HepG2 (cell line): ENCODE measurements at regions not wholly inside any gene's neighbourhood (a gene's known extent, or its start where the extent isn't known, plus 50 kb on each side); places are given as distances from the start of the nearest gene placed in this dataset.

Experiments
- ATAC-seq: fragments of 200-7000 bp; cut with Tn5 transposase; 3 replicates; pipeline ENCODE4 v1.9.1; 2020; ENCODE audit warnings: mild to moderate bottlenecking, moderate library complexity
- BruUV-seq: library from RNA; stranded (reverse); fragments of 400-500 nt; replicated peaks from 2 replicates; lab custom pipeline; 2021; lab: Mats Ljungman, UMichigan
- CTCF ChIA-PET: fragments of 300-600 bp; formaldehyde crosslinking; extraction: SDS; loops from one replicate; lab custom pipeline; 2021; ENCODE audit warnings: low total read pairs, inconsistent platforms, low intra/inter-chr PET ratio; lab: Yijun Ruan, JAX
- POLR2A ChIA-PET: fragments of 350-600 bp; sonication (Branson Sonifier 250); formaldehyde crosslinking; loops from one replicate; lab custom pipeline; 2020; ENCODE audit warnings: antibody characterized with exemption, inconsistent platforms; lab: Yijun Ruan, JAX
- DNase-seq: peaks from one replicate; pipeline ENCODE4 v3.0.0-alpha.2; 2015; ENCODE audit warnings: low spot score
- FAIRE-seq: peaks from 3 replicates; lab custom pipeline; 2011; peaks lifted over from hg19 to GRCh38; lab: Jason Lieb, UNC
- H2AFZ ChIP-seq: one replicate; pipeline ENCODE4 v1.6.1; 2011; ENCODE audit warnings: low read length, inconsistent platforms
- H3K27ac ChIP-seq: fragments of 300-600 bp; 3 replicates; pipeline ENCODE4 v1.8.0; 2011; ENCODE audit warnings: mixed run types, mild to moderate bottlenecking, mixed read lengths, low read length, inconsistent platforms; ENCODE audit not compliant: insufficient read depth; ENCODE audit errors: extremely low read length
- H3K27me3 ChIP-seq, 2 experiments: fragments of 200-600 bp in 1 of 2; 2 replicates in 1 of 2; 3 replicates in 1 of 2; pipeline versions ENCODE4 v1.6.0 to v1.8.0; 2011; ENCODE audit warnings: low read length in 2 of 2, mild to moderate bottlenecking in 2 of 2, moderate library complexity in 2 of 2, inconsistent platforms in 1 of 2; ENCODE audit not compliant: insufficient read depth in 2 of 2, control insufficient read depth in 1 of 2
- H3K36me3 ChIP-seq, 2 experiments: fragments of 200-600 bp in 1 of 2; replicated peaks in 1 of 2; 2 replicates in 1 of 2; 3 replicates in 1 of 2; pipeline versions ENCODE4 v1.5.1 to v1.8.0; 2011; ENCODE audit warnings: low read length in 2 of 2, inconsistent platforms in 1 of 2; ENCODE audit not compliant: insufficient read depth in 2 of 2, control insufficient read depth in 1 of 2
- H3K4me1 ChIP-seq: 2 replicates; pipeline ENCODE4 v1.5.1; 2012; ENCODE audit warnings: low read length, inconsistent platforms; ENCODE audit not compliant: insufficient read depth
- H3K4me2 ChIP-seq: 2 replicates; pipeline ENCODE4 v1.6.0; 2011; ENCODE audit warnings: low read depth, low read length, inconsistent platforms
- H3K4me3 ChIP-seq, 3 experiments: fragments of 200-600 bp in 1 of 3; sonication (generic), shearing (Covaris generic) in 1 of 3; replicated peaks in 1 of 3; 2 replicates each; pipeline ENCODE4 v1.5.1; 2011 to 2016; ENCODE audit warnings: low read length in 3 of 3, inconsistent platforms in 2 of 3, low read depth in 2 of 3, mild to moderate bottlenecking in 2 of 3, control low read depth in 1 of 3, mixed read lengths in 1 of 3; ENCODE audit not compliant: insufficient read depth in 1 of 3
- H3K79me2 ChIP-seq: one replicate; pipeline ENCODE4 v1.6.1; 2011; ENCODE audit warnings: low read length, inconsistent platforms; ENCODE audit not compliant: insufficient read depth
- H3K9ac ChIP-seq: 2 replicates; pipeline ENCODE4 v1.6.0; 2011; ENCODE audit warnings: mild to moderate bottlenecking, low read depth, low read length, inconsistent platforms; ENCODE audit not compliant: insufficient read depth
- H3K9me3 ChIP-seq: 2 replicates; pipeline ENCODE4 v1.5.1; 2012; ENCODE audit warnings: mild to moderate bottlenecking, low read length
- H4K20me1 ChIP-seq: 2 replicates; pipeline ENCODE4 v1.6.0; 2011; ENCODE audit warnings: inconsistent platforms, mild to moderate bottlenecking, low read length, moderate library complexity; ENCODE audit not compliant: insufficient read depth
- ATF5 ChIP-seq: sonication (generic); formaldehyde crosslinking; IDR thresholded peaks from 2 replicates; pipeline ENCODE4 v1.4.0; 2020; ENCODE audit warnings: mild to moderate bottlenecking, low read depth, missing genetic modification reagents
- CERS6 ChIP-seq: sonication (generic); formaldehyde crosslinking; IDR thresholded peaks from 2 replicates; pipeline ENCODE4 v1.5.0; 2020; ENCODE audit warnings: missing genetic modification reagents
- FOXO1 ChIP-seq: sonication (generic); formaldehyde crosslinking; IDR thresholded peaks from 2 replicates; pipeline ENCODE4 v1.4.0; 2020; ENCODE audit warnings: missing genetic modification reagents
- GABPB1 ChIP-seq: IDR thresholded peaks from 2 replicates; pipeline ENCODE4 v1.6.1; 2016; ENCODE audit warnings: mild to moderate bottlenecking, missing genetic modification reagents, moderate library complexity, missing compliant biosample characterization
- HNF4G ChIP-seq, 2 experiments: sonication (generic) in 1 of 2; formaldehyde crosslinking in 1 of 2; IDR thresholded peaks; 2 replicates each; pipeline versions ENCODE4 v1.4.0 to v1.6.1; 2011 to 2020; ENCODE audit warnings: borderline replicate concordance in 2 of 2, low read depth in 2 of 2, mild to moderate bottlenecking in 2 of 2, low read length in 1 of 2, missing genetic modification reagents in 1 of 2, moderate library complexity in 1 of 2
- IKZF1 ChIP-seq: fragments of 450-650 bp; IDR thresholded peaks from 2 replicates; pipeline ENCODE4 v1.7.1; 2016
- KLF11 ChIP-seq: IDR thresholded peaks from 2 replicates; pipeline ENCODE4 v1.6.1; 2016; ENCODE audit warnings: missing compliant biosample characterization
- MAZ ChIP-seq, 2 experiments: sonication (generic) in 1 of 2; formaldehyde crosslinking in 1 of 2; IDR thresholded peaks; 2 replicates each; pipeline versions ENCODE4 v1.5.0 to v1.6.1; 2012 to 2020; ENCODE audit warnings: low read depth in 2 of 2, mild to moderate bottlenecking in 2 of 2, borderline replicate concordance in 1 of 2, improper control_type of control experiment in 1 of 2, low read length in 1 of 2, missing genetic modification reagents in 1 of 2, moderate library complexity in 1 of 2
- PITX1 ChIP-seq: sonication (generic); formaldehyde crosslinking; IDR thresholded peaks from 2 replicates; pipeline ENCODE4 v1.5.1; 2020; ENCODE audit warnings: mild to moderate bottlenecking, missing genetic modification reagents
- RELA ChIP-seq: sonication (generic); formaldehyde crosslinking; IDR thresholded peaks from 2 replicates; pipeline ENCODE4 v1.4.0; 2020; ENCODE audit warnings: missing genetic modification reagents
- SKIL ChIP-seq: sonication (generic); formaldehyde crosslinking; IDR thresholded peaks from 2 replicates; pipeline ENCODE4 v1.8.0; 2022; ENCODE audit warnings: missing genetic modification reagents, mild to moderate bottlenecking, moderate library complexity, borderline replicate concordance
- SRY ChIP-seq: sonication (generic); formaldehyde crosslinking; IDR thresholded peaks from 2 replicates; pipeline ENCODE4 v1.8.0; 2022; ENCODE audit warnings: mild to moderate bottlenecking, missing genetic modification reagents
- ZC3H13 ChIP-seq: sonication (generic); formaldehyde crosslinking; IDR thresholded peaks from 2 replicates; pipeline ENCODE4 v1.8.1; 2023; ENCODE audit warnings: mild to moderate bottlenecking, missing genetic modification reagents, moderate library complexity
- ZKSCAN5 ChIP-seq: sonication (generic); formaldehyde crosslinking; IDR thresholded peaks from 2 replicates; pipeline ENCODE4 v1.5.1; 2020; ENCODE audit warnings: mild to moderate bottlenecking, missing genetic modification reagents
- ZNF644 ChIP-seq: IDR thresholded peaks from 2 replicates; pipeline ENCODE4 v1.6.1; 2016; ENCODE audit warnings: low read depth
- WGBS: methylation state at CpG from one replicate; pipeline ENCODE4 v1.1.6; 2017; ENCODE audit warnings: low lambda C conversion rate; 5-methylcytosine and 5-hydroxymethylcytosine counted together
- in situ Hi-C: cut with HindIII; loops from 2 replicates; pipeline ENCODE4 v1.10.0; 2017; ENCODE audit warnings: low pct_unique_long_range_greater_than_20kb; ENCODE audit not compliant: extremely low pct_ligation_motif_present
- intact Hi-C: fragments of 100-400 bp; cut with micrococcal nuclease; formaldehyde crosslinking; loops from one replicate; pipeline ENCODE4 v1.10.0; 2022; ENCODE audit not compliant: unreplicated experiment

GRCh38 chr22:44405661-44406060, 92.4 kb downstream of the RTL6 start:
- Histone ChIP-seq H3K4me3 (no peak overlapping the region), H3K9me3 (no peaks in the 10 kb centered on the region), H3K27me3 (peaks cover 9 to 38% of the 10 kb centered on the region in 2 experiments; a peak in 4 of 5 replicates), H3K9ac (no peak overlapping the region), H3K4me1 (no peaks in the 10 kb centered on the region), H2AFZ (no peak overlapping the region), H3K79me2 (no peaks in the 10 kb centered on the region), H4K20me1 (no peaks in the 10 kb centered on the region), H3K27ac (no peak overlapping the region), H3K4me2 (no peak overlapping the region), H3K36me3 (no peaks in the 10 kb centered on the region)
- ATAC-seq, result no peak
- ChIA-PET CTCF (no interaction called here), POLR2A (no interaction called here)
- intact Hi-C loops (no loop called here), in situ Hi-C loops (no loop called here)
- 0% methylated on average over 2 of the region's 2 CpGs for WGBS
- BruUV-seq, result no TSS peak
- no peak for FAIRE-seq
- no peak for DNase-seq
- TF ChIP-seq IKZF1 (no peak), PITX1 (CRISPR knock-in tag) (no peak), HNF4G (IDR thresholded peaks at IDR 0.05; ENCODE audit: borderline replicate concordance, low read depth, low read length) (no peak), HNF4G (CRISPR knock-in tag; IDR thresholded peaks at IDR 0.05; ENCODE audit: borderline replicate concordance, low read depth) (no peak), GABPB1 (CRISPR knock-in tag) (no peak), ATF5 (no peak)

- BruUV-seq, result no TSS peak
- in situ Hi-C loops (no loop called here), intact Hi-C loops (no loop called here)
- Histone ChIP-seq H3K27ac (no peak overlapping the region), H3K4me2 (no peak overlapping the region), H3K4me1 (no peaks in the 10 kb centered on the region), H3K36me3 (no peaks in the 10 kb centered on the region), H3K9me3 (no peaks in the 10 kb centered on the region), H3K4me3 (no peak overlapping the region), H3K27me3 (peaks cover 5 to 34% of the 10 kb centered on the region in 2 experiments; a peak in 4 of 5 replicates), H3K79me2 (no peaks in the 10 kb centered on the region), H2AFZ (no peak overlapping the region), H4K20me1 (no peaks in the 10 kb centered on the region), H3K9ac (no peak overlapping the region)
- ChIA-PET POLR2A (no interaction called here), CTCF (no interaction called here)
- WGBS, result 33% methylated on average over 14 of the region's 16 CpGs
- DNase-seq (no peak), ATAC-seq (no peak), FAIRE-seq (no peak)
- TF ChIP-seq ZKSCAN5 (CRISPR knock-in tag) (no peak), FOXO1 (CRISPR knock-in tag) (no peak), SRY (no peak), KLF11 (CRISPR knock-in tag) (no peak), ZNF644 (CRISPR knock-in tag) (no peak), MAZ (IDR thresholded peaks at IDR 0.05; ENCODE audit: borderline replicate concordance, low read depth, low read length) (no peak), MAZ (CRISPR knock-in tag; IDR thresholded peaks at IDR 0.05; ENCODE audit: low read depth) (no peak), ZC3H13 (CRISPR knock-in tag) (no peak), SKIL (CRISPR knock-in tag) (no peak), CERS6 (CRISPR knock-in tag) (no peak), RELA (CRISPR knock-in tag) (no peak)
These were observed 91.7 kb upstream of the SHISAL1 start for GRCh38 chr22:44404341-44405020.
